Frontal cortex (tissue), 3 donors: ENCODE measurements at regions not wholly inside any gene's neighbourhood (a gene's known extent, or its start where the extent isn't known, plus 50 kb on each side); places are given as distances from the start of the nearest gene placed in this dataset.
"Not testable (repeated sequence)": the region's sequence is repeated elsewhere in the genome, so short reads cannot be mapped to it uniquely, and the experiment has no call there.

ENCODE experiments used
- DNase-seq, 2 donors: peaks; one replicate each; pipeline ENCODE4 v3.0.0; 2012; ENCODE audit warnings: low spot score in 2 of 2
- FAIRE-seq: peaks from 2 replicates; lab custom pipeline; 2012; peaks lifted over from hg19 to GRCh38; lab: Jason Lieb, UNC
- donor health status: control.
- donor health status: control.
- donor health status: control.

DNA sequence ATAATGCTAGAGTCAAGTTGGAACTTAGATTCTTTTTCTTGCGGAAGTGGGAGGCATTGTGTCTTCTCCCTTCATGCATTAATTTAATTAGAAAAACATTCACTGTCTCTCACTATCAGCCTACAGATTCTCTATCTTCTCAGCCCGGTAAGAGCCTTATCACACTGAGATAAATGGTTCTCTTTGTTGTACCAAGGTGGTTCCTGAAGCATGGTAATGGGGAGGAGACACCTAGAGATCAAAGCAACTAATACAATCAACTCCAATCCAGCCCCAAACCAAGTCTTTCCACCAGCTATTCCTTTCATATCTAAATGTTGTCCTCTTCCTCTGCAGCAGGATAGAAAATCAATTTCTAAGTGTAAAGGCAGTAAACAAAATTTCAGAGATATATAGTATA is 210.8 kb downstream of the DAD1 start:
- FAIRE-seq (no peak), DNase-seq (no peak)

DNA sequence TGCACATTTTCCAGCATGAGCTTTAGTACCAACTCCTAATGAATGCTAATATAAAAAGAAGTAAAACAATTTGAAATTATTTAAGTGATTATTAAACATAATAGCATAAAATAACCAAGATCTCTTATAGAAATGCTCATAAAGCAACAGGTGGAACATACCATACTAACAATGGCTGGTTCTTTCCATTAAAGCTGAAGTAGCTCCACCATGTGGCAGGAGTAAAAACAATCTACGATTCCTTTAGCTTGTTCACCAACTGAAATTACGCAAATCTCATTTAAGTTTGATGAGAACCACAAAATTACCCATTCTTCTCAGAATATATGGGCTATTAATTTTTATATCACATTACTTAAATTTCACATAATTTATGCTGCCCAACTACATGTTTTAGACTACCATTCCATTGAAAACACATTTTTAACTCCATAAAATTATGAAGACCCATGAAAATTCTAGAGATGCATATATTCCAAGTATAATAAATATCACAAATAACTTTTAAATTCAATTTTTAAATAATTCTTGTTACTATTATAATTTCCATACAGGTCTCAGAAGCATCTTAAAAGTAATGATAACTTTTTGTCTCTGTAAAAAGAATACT is 213.6 kb downstream of the DAD1 start:
- FAIRE-seq (peak; percentile 91), DNase-seq (peak in 1 of 2 donors; percentile 18)

DNA sequence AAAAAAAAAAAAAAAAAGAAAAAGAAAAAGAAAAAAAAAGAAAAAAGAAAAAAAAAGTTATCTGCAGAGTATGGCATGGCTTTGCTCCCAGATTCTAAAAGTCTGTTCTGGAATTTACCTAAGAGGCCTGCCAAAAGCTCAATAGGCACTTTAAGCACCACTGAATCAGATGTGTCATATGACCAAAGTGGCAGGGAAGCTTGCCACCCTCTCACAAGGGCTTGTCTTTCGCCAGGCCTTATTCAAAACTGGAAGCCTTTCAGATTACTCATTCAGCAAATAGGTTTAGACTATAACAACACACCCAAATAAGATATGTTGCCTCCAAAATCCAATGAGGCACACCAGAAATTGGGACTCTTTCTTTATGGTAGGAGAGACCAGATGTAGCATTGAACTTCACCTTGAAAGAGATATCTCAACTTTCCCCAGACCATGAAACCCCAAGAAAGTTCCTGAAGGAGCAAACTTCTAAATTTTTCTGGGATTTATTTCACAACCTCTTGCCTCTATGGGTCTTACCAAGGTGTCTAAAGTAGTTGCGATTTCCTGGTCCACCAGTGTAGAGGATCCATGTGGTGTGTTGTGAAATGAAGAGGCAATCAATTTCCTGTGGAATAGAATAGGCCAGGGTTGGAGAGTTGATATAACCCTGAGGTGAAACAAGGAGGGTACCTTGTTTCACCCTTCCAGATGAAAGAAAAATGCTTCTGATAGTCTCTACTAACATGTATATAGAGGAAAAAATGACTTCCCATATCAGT is 218.8 kb downstream of the DAD1 start:
- FAIRE-seq (no peak), DNase-seq (no peak)

DNA sequence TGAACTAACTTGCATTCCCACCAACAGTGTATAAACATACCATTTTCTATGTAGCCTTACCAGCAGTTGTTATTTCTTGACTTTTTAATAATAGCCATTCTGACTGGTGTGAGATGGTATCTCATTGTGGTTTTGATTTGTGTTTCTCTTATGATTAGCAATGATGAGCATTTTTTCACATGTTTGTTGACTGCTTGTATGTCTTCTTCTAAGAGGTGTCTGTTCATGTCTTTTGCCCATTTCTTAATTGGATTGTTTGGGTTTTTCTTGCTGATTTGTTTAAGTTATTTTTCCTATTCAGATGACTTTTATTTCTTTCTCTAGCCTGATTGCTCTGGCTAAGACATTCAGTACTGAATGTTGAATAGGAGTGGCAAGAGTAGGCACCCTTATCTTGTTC is 230.3 kb downstream of the DAD1 start:
- no peak for DNase-seq
- FAIRE-seq: no peak

GRCh38 chr14:22349281-22349680 is 239.7 kb downstream of the DAD1 start:
- FAIRE-seq, DNase-seq: not testable (repeated sequence)

- no peak for FAIRE-seq
- no peak for DNase-seq
These were observed 244.4 kb downstream of the DAD1 start for GRCh38 chr14:22344673-22345072.

DNA sequence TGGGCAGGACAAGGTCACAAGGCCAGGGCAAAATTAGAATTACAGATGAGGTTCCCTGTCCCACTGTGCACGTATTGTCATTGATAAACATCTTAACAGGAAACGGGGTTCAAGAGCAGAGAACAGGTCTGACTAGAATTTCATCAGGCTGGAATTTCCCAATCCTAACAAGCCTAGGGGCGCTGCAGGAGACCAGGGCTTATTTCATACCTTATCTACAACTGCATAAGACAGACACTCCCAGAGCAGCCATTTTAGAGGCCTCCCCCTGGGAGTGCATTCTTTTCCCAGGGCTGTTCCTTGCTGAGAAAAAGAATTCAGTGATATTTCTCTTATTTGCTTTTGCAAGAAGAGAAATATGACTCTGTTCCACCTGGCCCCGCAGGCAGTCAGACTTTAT is 244.8 kb downstream of the DAD1 start:
- not testable (repeated sequence) for FAIRE-seq, DNase-seq

DNA sequence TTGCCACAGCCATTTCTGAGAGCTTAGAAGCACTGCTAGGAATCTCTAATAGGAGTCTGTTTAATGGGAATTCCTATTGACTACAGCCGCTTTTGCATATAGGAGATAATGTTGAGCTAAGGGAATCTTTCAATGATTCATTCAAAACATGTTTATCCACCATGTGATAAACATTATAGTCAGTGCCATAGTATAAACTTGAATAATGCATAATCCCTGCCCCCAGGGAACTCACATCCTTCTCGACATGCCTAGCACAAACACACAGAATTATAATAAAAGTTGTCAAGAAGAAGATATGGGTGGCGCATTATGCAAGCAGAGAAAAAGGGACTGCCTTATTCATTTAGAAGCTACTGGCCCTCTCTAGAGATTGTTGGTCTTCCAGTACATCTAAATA is 248.0 kb downstream of the DAD1 start:
- FAIRE-seq: no peak
- DNase-seq: no peak

DNA sequence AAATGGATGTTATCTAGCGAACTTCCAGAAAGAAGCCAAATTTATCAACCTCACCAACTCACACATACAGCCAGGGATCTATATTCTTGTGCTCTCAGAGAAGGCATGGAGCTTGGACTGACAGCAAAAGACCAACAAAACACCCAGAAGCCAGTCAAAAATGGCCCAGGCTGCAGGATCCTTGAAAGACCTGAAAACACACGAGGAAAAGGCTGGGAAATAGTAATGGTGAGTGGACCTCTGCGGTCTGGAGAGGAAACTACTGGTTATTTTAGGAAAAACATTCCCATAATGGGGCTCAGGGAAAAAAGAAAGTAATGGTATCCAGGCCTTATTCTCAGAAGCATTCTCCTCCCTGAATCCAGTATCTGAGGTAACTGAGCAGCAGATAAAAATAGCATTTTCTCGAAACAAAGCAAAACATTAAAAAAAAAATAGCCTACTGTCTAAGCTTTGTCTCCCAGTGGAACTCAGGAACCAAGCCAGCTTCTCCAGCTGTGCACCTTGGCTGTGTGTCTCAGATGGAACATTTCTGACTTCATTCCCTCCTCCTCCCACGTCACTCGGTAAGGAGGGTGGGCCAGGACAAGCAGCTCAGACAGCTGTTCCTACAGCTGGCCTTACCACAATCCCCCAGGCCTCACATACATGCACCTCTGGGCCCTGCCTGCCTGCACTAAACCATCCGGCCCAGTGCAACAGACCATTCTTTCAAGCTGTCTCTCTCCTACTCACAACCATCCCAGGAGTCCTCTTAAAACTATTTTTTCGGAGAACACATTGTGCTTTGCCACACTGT is 249.9 kb downstream of the DAD1 start:
- no peak for FAIRE-seq

GRCh38 chr14:22338381-22338780 is 250.6 kb downstream of the DAD1 start:
- DNase-seq (no peak), FAIRE-seq (no peak)

More for the DNA sequence above, 249.9 kb downstream of the DAD1 start:
- DNase-seq: peak in 1 of 2 donors; percentile 10

- no peak for DNase-seq
- no peak for FAIRE-seq
These were observed 251.1 kb downstream of the DAD1 start for GRCh38 chr14:22337938-22338337.

GRCh38 chr14:22337521-22337920 is 251.5 kb downstream of the DAD1 start:
- DNase-seq: no peak
- no peak for FAIRE-seq

DNA sequence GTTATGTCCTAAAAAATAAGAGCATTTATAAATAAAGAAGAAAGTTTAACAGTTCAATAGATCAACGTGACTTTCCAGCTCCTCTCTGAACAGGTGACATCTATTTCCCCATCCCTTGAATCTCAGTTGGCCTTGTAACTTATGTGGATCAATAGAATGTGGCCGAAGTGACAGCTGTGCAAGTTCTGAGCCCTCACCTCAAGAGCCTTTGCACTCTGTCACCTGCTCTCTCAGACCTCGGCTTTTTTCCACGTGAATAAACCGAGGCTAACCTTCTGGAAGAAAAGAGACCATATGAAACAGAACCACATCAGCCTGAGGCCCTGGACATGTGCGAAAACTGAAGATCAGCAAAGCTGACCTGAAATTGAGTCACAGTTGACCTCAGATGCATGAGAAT is 253.0 kb downstream of the DAD1 start:
- no peak for FAIRE-seq
- no peak for DNase-seq

GRCh38 chr14:22334627-22335026 is 254.4 kb downstream of the DAD1 start:
- no peak for DNase-seq
- FAIRE-seq: no peak

DNA sequence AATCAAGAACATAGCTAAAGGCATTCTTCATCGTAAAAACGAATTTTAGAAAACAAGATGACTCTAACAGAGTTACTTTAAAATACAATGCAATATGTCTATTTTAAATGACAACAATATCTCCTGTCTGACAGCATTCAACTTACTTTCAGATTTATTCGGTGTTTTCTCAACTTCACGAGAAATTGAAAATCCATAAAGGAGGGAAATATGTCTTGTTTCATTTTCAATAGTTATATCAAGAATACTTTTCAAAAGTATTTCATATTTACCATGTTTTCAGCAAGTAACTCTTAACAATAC is 254.8 kb downstream of the DAD1 start:
- DNase-seq: no peak
- FAIRE-seq: no peak

DNA sequence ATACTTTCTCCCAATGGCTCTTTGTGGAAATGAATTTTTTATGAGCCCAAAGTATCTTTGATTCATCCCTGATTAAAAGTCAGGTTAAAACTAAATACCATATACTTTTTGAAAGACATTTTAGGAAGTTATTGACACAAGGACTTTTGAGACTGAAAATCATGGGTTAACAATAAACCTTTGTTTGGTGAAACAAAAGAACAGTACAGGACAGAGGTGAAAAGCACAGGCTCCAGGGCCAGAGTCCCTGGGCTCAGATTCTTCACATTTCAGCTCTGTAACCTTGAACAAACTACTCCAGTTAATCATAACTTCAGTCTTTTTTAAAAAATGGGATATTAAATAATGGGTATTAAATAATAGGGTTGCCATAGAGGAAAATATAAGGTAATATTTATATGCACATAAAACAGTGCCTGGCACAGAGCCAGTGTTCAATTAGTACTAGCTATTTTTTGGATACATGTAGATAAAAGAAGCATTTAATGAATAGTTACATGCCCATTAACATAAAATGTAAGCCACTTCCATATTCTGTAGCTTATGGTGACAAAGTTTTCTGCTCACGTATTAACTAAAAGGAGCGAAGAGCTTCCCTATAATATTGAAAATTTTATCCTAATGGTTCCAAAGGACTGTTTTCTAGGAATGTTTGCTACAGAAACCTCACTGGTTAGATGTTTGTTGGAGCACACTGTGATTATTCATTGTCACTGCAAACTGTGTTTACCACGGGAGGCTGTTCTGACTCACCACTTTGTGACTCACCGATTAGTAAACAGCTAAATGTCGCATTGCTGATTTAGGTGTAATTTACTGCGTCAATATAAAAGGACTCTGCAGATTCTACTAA is 255.4 kb downstream of the DAD1 start:
- DNase-seq (peak in 1 of 2 donors; percentile 17), FAIRE-seq (no peak)

GRCh38 chr14:22332686-22333421 is 256.2 kb downstream of the DAD1 start:
- FAIRE-seq: no peak

DNA sequence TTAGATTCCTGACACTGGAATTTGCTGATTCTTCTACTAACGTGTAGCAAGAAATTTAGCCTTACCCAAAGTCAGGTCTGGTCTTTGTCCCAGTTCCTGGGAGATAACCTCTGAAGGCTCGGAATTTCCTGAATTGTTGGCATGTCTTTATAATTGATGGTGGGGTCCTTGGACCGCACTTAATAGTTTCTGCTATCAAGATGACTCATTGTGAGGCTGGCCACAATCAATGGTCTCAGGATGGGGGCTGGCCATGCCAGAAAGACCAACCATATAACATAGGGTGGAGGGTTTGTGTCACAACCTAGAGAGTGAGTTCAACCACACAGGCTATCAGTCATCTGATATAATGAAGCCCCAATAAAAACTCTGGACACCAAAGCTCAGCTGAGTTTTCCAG is 259.7 kb downstream of the DAD1 start:
- DNase-seq (no peak), FAIRE-seq (no peak)

More at GRCh38 chr14:22332686-22333421, 256.2 kb downstream of the DAD1 start:
- DNase-seq: no peak

GRCh38 chr14:22325676-22326400 is 263.2 kb downstream of the DAD1 start:
- FAIRE-seq (no peak), DNase-seq (no peak)
